ENCODE measurements at regions not wholly inside any gene's neighbourhood (a gene's known extent, or its start where the extent isn't known, plus 50 kb on each side); places are given as distances from the start of the nearest gene placed in this dataset.

DNA sequence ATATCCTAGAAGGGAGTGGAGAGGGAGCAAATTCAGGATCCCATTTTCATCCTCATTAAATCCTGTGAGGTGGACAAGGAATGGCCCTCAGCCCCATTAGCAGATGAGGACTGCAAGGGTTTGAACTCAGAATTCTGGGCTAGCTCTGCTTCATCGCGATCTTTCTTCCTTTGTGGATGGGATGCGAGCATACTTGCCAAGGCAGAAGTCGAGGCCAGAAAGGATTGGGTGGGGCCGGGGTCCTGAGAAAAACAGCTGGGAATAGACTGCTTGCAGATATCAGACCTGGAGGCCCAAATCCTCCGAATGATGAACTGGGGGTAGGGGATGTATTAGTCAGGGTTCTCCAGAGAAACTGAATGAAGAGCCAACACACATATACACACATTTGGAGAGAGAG lies 179.0 kb downstream of the CHST1 start:
- ChIA-PET CTCF (no interaction called here), POLR2A (ENCODE audit: unreplicated experiment) (no interaction called here)
- Histone ChIP-seq H2AK9ac (replicated peaks; ENCODE audit: low read depth, low read length, poor library complexity) (no peak overlapping the region), H3K14ac (replicated peaks; ENCODE audit: low read depth, low read length) (no peak overlapping the region), H3K27me3 (ENCODE audit: control insufficient read depth, insufficient read depth, low read length) (peaks cover 4% of the 10 kb centered on the region; the same call in 1 of the 2 replicates), H2BK120ac (ENCODE audit: low read depth, low read length) (no peak overlapping the region), H3K4me1 (ENCODE audit: control insufficient read depth, insufficient read depth, low read length) (no peaks in the 10 kb centered on the region), H4K20me1 (ENCODE audit: insufficient read depth, low read length) (no peaks in the 10 kb centered on the region), H3K9me3 (ENCODE audit: control insufficient read depth, insufficient read depth, low read length) (no peaks in the 10 kb centered on the region), H3K36me3 (ENCODE audit: control insufficient read depth, insufficient read depth, low read length) (no peaks in the 10 kb centered on the region), H3K4ac (ENCODE audit: low read depth, low read length) (no peak overlapping the region), H3K9ac (ENCODE audit: low read depth, low read length) (no peak overlapping the region), H3K9me1 (ENCODE audit: insufficient read depth, low read length) (no peaks in the 10 kb centered on the region), H3K27ac (ENCODE audit: insufficient read depth, low read length) (no peak overlapping the region), H3K23ac (ENCODE audit: low read depth, low read length) (no peak overlapping the region), H2BK20ac (ENCODE audit: low read depth, low read length) (no peak overlapping the region), H2AK5ac (ENCODE audit: low read depth, low read length) (no peak overlapping the region), H3K79me1 (ENCODE audit: low read depth in 1 of 2, low read length in 2 of 2) (no peaks in the 10 kb centered on the region), H4K5ac (ENCODE audit: low read depth, low read length) (no peak overlapping the region), H3K18ac (ENCODE audit: low read depth, low read length) (no peak overlapping the region), H3K4me3 (ENCODE audit: insufficient read depth, low read depth, low read length) (no peak overlapping the region), H3K56ac (ENCODE audit: extremely low read depth, insufficient read depth, low read length) (no peak overlapping the region), H3K4me2 (ENCODE audit: low read depth, low read length) (no peak overlapping the region), H4K91ac (ENCODE audit: insufficient read depth, low read depth, low read length) (no peak overlapping the region), H2AFZ (replicated peaks; ENCODE audit: low read length, poor library complexity) (no peak overlapping the region), H2BK5ac (ENCODE audit: low read depth, low read length, poor library complexity, severe bottlenecking) (no peak overlapping the region), H4K8ac (ENCODE audit: low read depth in 2 of 2, low read length in 2 of 2) (no peak overlapping the region), H2BK15ac (ENCODE audit: low read depth, low read length) (no peak overlapping the region)
- BruUV-seq (replicated peaks) = no TSS peak
- intact Hi-C loops (cut with micrococcal nuclease) = no loop called here
- TF ChIP-seq POLR2A (IDR thresholded peaks at IDR 0.05; ENCODE audit: low read depth, low read length) = no peak
- no peak for TF ChIP-seq BHLHE40 (IDR thresholded peaks at IDR 0.05; ENCODE audit: low read depth, low read length)
- TF ChIP-seq RFX5 (IDR thresholded peaks at IDR 0.05; ENCODE audit: low read depth, low read length) = no peak
- TF ChIP-seq CEBPB (IDR thresholded peaks at IDR 0.05; ENCODE audit: low read depth, low read length) = no peak
- TF ChIP-seq CHD1 (IDR thresholded peaks at IDR 0.05; ENCODE audit: low read depth, low read length) = no peak
- no peak for TF ChIP-seq NFE2L2 (IDR thresholded peaks at IDR 0.05; ENCODE audit: low read depth, low read length)
- TF ChIP-seq RCOR1 (IDR thresholded peaks at IDR 0.05; ENCODE audit: insufficient replicate concordance, low read length) = no peak
- TF ChIP-seq, protein P1, sequence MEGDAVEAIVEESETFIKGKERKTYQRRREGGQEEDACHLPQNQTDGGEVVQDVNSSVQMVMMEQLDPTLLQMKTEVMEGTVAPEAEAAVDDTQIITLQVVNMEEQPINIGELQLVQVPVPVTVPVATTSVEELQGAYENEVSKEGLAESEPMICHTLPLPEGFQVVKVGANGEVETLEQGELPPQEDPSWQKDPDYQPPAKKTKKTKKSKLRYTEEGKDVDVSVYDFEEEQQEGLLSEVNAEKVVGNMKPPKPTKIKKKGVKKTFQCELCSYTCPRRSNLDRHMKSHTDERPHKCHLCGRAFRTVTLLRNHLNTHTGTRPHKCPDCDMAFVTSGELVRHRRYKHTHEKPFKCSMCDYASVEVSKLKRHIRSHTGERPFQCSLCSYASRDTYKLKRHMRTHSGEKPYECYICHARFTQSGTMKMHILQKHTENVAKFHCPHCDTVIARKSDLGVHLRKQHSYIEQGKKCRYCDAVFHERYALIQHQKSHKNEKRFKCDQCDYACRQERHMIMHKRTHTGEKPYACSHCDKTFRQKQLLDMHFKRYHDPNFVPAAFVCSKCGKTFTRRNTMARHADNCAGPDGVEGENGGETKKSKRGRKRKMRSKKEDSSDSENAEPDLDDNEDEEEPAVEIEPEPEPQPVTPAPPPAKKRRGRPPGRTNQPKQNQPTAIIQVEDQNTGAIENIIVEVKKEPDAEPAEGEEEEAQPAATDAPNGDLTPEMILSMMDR (conservative IDR thresholded peaks at IDR 0.05; ENCODE audit: low read depth, low read length) = no peak
- no peak for TF ChIP-seq MAZ (IDR thresholded peaks at IDR 0.05; ENCODE audit: borderline replicate concordance, low read depth, low read length)
- no peak for ATAC-seq (ENCODE audit: low read depth)
- in situ Hi-C loops (cut with MboI; ENCODE audit: low sequenced_read_pairs) = no loop called here
- WGBS, 2 experiments (ENCODE audit: extremely low coverage in 2 of 2, insufficient read length in 1 of 2) = 100% methylated on average over 2 of the region's 6 CpGs; no CpG with 5 or more reads in 1 of the 2 experiments
- dilution Hi-C loops (cut with HindIII; ENCODE audit: low sequenced_read_pairs, unreplicated experiment) = no loop called here
- no peak for DNase-seq

Measured in IMR-90 (cell line).